Tibial nerve (tissue), 4 donors: ENCODE measurements at regions not wholly inside any gene's neighbourhood (a gene's known extent, or its start where the extent isn't known, plus 50 kb on each side); places are given as distances from the start of the nearest gene placed in this dataset.

Source experiments
- CTCF ChIP-seq, 5 experiments: fragments of 200-600 bp in 3 of 5; fragments of 450-650 bp in 2 of 5; sonication (generic) in 3 of 5; IDR thresholded peaks; one replicate each; pipeline ENCODE4 v1.5.1; 2016 to 2019; ENCODE audit warnings: antibody characterized with exemption in 5 of 5, mild to moderate bottlenecking in 3 of 5, moderate library complexity in 2 of 5
- EP300 ChIP-seq, 2 donors: sonication (generic); formaldehyde crosslinking; IDR thresholded peaks; one replicate each; pipeline ENCODE4 v1.6.1; 2017; ENCODE audit warnings: antibody characterized with exemption in 2 of 2, mild to moderate bottlenecking in 1 of 2
- POLR2A ChIP-seq, 2 donors: fragments of 450-650 bp; IDR thresholded peaks; one replicate each; pipeline ENCODE4 v1.6.1; 2017; ENCODE audit warnings: antibody characterized with exemption in 2 of 2, mild to moderate bottlenecking in 2 of 2, moderate library complexity in 2 of 2

- TF ChIP-seq CTCF (IDR thresholded peaks at IDR 0.05) (no peak), POLR2A (IDR thresholded peaks at IDR 0.05) (no peak), EP300 (IDR thresholded peaks at IDR 0.05) (no peak)
Observed at GRCh38 chr2:118791483-118791882, 56.0 kb downstream of the EN1 start.
